ENCODE measurements at regions not wholly inside any gene's neighbourhood (a gene's known extent, or its start where the extent isn't known, plus 50 kb on each side); places are given as distances from the start of the nearest gene placed in this dataset.

DNA sequence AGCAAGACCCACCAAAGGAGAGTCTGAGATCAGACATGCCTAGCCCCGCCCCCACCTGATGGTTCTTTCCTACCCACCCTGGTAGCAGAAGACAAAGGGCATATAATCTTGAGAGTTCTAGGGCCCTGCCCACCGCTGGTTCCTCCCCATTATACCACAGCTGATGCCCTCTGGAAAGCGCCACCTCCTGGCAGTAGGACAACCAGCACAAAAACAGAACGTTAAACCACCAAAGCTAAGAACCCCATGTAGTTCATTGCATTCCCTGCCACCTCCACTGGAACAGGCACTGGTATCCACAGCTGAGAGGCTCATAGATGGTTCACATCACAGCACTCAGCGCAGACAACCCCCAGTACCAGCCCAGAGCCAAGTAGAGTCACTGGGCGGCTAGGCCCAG lies 81.2 kb upstream of the TRPC7 start (continued):
- no peak for TF ChIP-seq HDAC2 (IDR thresholded peaks at IDR 0.05; ENCODE audit: borderline replicate concordance in 1 of 2, low read depth in 2 of 2, low read length in 2 of 2)
- TF ChIP-seq NANOG (IDR thresholded peaks at IDR 0.05; ENCODE audit: insufficient read depth, low read depth, low read length, poor library complexity, severe bottlenecking), result no peak
- TF ChIP-seq CHD7 (IDR thresholded peaks at IDR 0.05; ENCODE audit: insufficient replicate concordance, low read length), result no peak

Measured in H1 (cell line).